ENCODE measurements at regions not wholly inside any gene's neighbourhood (a gene's known extent, or its start where the extent isn't known, plus 50 kb on each side); places are given as distances from the start of the nearest gene placed in this dataset.

- TF ChIP-seq MAX (IDR thresholded peaks at IDR 0.05) (no peak), EP300 (IDR thresholded peaks at IDR 0.05; ENCODE audit: borderline replicate concordance) (no peak), TAF1 (IDR thresholded peaks at IDR 0.05; ENCODE audit: low read depth) (no peak), ZBTB7A (IDR thresholded peaks at IDR 0.05; ENCODE audit: low read depth) (no peak), EGR1 (IDR thresholded peaks at IDR 0.05) (no peak), REST (IDR thresholded peaks at IDR 0.05; ENCODE audit: low read depth) (no peak), YY1 (IDR thresholded peaks at IDR 0.05; ENCODE audit: low read depth) (no peak), USF1 (IDR thresholded peaks at IDR 0.05) (no peak), NFIC (IDR thresholded peaks at IDR 0.05) (no peak)
Observed at GRCh38 chr12:75812271-75813018, 219.1 kb downstream of the PHLDA1 start.

Data from Ishikawa (cell line).